ENCODE measurements at regions not wholly inside any gene's neighbourhood (a gene's known extent, or its start where the extent isn't known, plus 50 kb on each side); places are given as distances from the start of the nearest gene placed in this dataset.
"Not testable (repeated sequence)": the region's sequence is repeated elsewhere in the genome, so short reads cannot be mapped to it uniquely, and the experiment has no call there.

DNA sequence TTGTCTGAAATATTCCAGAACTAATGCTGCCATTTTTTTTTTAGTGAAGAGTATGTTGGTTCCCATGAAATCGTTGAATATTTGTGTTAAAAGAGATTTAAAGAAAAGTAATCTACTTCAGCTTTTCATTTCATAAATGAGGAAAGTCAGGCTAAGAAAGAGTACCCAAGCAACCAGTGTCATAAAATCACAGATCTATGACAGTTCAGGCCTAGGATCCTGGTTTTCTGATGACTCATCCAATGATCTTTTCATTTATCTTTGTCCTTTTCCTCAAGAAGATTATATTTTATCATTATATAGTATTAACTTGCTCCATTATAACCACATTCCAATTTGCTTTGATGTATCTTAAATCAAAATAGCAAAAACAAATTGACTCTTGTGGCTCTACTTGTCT lies 139.4 kb upstream of the HCCS start:
- ATAC-seq = no peak

DNA sequence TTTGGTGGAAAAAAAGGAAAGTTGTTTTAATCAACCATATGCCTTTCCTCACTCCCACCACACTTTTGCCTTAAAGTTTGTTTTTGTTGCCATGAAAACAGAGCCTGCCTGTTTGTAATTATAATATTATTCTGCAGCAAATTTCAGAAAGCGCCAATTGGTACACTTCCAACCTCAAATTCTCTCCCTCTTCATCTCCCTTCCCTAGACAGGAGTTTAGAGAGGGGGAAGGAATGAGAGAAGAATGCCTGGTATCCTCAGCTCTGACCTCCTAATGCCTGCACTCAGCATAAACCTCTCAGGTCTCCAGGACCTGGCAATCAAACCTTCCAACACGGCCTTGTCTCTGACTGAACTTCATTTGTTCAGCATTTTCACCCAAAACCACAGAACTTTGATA lies 138.4 kb upstream of the HCCS start:
- no peak for ATAC-seq

DNA sequence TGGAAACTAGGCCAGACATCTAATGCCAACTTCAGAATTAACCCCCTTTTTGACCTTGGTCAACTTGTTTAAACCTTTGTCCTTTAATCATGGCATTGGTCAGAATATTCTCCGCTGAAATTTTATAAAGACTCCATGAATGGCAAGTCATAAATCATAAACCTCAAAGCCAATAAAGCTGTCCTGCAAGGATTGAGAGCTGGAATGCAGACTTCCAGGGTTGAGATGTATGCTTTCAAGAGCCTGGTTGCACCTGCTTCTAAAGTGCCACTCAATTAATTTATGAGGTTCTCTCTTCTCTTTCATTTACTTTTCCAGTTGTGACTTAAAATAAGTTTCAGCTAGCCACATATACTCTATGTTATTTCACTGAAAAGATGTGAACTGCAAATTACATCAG lies 136.2 kb upstream of the HCCS start:
- ATAC-seq = no peak

DNA sequence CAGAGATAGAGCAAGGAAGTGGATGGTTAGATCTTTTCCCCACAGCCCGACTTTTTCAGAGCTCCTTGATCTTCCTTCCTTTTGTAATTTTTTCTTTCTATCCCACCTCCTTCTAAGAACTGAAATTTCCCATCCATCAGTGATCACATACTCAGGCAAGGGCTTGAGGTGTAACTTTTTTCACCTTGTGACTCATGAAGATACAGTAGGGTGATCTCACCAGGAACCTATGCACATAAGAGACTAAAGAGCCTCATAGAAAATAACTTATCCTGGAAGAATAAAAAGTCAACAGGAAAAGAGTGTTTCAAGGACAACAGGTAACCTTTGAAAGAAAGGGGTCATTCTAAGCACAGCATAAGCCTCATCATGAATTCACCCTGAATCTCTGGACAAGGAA lies 131.2 kb upstream of the HCCS start:
- no peak for ATAC-seq

DNA sequence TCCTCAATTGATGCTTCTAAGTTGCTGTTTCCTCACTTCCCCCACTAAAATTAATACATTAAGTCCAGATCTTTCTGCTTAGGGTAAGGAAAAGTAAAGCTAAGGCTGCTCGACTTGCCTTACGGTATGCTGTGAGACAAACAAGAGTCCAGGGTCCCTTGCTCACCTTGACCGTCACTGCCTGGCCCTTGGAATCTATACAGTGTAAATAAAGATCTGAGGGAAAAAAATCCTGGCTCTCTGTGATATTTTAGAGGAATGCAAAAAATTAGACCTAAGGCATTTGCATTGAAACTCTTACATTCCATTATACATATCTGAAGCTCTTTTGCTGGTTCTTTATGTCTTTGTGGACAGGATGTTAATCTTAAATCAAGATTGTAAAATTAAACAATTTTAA lies 129.6 kb upstream of the HCCS start:
- ATAC-seq = no peak

DNA sequence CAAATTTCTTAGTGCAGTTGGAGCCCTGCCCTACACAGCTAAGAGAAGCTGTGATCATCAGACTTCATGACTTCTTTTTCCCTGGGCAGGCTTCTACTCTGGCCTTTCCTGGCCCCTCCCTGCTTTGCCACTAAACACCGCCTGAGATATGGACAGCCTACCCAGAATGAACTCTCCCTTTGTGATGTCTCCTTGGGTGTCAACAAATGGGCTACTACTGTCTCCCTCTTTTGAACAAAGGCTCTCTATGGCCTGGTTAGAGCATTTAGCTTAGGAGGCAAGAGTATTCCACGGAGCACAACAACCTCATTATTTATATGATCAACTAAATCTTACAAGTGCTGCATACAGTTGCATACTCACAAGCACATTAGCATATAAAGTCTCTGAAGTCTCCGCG lies 127.6 kb upstream of the HCCS start:
- no peak for ATAC-seq

DNA sequence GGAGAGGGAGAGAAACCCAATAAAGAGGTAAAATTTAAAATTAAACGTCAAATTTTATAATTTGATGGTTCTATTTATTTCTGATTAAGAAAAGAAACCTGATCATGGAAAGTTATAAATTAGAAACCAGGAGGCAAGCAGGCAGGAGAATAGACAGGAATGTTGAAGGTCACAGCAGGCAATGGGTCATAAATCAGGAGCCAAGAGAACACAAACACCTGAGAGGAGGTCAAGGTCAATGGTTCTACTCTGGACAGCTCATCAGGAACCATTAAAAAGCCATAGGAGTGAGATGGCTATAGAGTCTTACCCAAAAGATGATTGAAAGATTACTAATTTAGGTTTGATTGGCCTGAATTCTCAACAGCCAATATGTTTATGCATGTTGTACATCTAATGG lies 126.9 kb upstream of the HCCS start:
- ATAC-seq = no peak

DNA sequence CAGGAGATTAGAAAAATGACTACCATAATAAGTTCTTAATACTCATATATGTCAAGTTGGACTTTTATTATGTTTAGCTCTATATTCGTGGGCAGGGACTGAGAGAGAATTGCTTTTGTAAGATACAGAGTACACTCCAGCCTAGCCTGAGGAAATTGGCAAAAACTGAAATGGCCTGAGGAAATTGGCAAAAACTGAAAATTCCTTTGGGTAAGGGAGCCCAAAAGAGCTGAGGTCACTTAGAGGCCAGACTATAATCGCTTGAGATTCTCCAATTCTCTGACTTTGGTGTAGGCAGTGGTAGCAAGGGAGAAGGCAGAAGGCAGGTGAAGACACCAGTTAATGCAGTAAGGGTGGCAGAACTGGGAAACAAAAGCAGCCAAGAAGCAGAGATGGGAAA lies 124.5 kb upstream of the HCCS start:
- no peak for ATAC-seq

DNA sequence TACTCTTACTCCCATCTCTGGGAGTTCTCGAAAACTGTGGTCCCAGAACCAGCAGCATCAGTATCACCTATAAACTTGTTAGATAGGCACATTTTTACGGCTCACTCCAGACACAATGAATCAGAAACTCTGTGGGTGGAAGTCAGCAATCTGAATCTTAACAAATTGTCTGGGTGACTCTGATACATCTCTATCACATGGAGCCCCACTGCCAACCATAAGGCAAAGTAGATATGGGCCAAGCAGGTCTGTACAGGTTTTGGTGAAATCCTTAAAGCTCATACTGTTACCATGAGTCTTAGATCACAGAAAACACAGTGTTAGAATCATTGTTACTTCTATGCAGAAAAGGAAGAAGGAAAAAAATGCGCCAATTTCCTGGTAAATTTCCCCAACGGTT lies 122.5 kb upstream of the HCCS start:
- peak; percentile 44 for ATAC-seq

DNA sequence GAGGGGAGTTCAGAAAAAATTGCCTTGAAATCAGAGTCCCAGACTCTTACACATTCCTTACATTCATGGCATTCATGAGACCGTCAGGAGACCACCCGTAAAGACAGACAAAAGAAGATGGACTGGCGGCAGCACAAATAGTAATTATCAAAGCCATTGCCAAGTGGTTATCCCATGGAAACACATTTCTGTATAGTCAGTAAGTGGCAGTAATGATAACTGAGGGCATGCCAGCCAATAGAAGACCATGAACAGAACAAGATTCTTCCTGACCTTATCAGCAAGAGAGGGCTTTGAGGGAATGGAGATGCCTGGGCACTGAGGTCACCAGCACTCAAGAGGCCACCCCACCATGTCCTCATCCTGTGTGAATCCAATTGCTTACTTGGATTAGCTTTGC lies 121.7 kb upstream of the HCCS start:
- no peak for ATAC-seq

DNA sequence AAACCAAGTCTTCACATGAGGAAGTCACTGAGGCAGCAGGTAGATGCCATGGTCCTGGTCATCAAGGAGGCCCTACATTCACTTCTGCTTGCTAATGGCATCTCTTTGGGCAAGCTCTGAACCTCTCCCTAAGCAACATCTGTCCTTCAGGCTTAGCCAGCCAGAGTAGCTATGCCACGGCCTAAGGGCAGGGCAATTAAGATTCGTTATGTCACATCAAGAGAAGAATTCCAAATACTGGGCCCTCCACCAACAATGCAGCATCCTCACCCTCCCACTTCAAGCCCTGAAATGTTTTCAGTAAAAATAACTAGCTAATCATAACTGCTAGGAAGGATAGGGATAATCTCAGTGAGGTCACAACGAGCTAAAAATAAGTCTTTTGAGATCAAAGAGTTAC lies 120.7 kb upstream of the HCCS start:
- no peak for ATAC-seq

DNA sequence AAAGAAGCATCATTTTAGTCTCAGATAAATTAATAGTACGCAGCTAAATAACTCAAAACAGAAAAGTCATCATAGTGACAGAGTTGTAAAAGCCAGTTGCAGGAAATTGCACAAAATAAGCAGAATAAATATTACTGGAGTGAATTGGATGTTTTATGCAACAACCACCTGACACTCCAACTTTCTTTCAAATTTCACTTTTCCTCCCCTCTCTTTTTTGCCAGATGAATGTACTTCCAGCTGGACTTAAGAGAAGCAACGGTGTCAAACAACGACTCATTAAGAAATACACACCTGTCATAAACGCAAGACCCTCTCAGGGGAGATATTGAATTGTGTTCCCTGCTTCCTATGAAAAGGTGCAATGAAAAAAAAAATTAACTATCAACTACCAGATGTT lies 120.2 kb upstream of the HCCS start:
- ATAC-seq = no peak

DNA sequence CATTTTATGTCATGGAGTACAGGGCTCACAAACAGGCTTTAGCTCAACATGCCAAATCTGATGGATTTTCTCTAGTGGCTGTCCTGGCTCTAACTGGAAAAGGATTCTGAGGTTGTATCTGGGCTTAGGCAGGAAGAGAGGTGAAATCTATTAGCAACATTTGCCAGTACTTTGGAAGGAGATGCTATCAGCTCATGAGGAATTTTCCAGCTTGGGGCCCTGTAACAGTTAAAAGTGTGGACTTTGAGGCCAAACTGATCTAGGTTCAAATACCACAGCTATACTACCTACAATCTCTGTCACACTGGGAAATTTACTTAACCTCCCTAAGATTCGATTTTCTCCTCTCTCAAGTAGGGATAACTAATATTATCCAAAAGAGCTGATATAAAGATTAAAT lies 119.0 kb upstream of the HCCS start:
- no peak for ATAC-seq

DNA sequence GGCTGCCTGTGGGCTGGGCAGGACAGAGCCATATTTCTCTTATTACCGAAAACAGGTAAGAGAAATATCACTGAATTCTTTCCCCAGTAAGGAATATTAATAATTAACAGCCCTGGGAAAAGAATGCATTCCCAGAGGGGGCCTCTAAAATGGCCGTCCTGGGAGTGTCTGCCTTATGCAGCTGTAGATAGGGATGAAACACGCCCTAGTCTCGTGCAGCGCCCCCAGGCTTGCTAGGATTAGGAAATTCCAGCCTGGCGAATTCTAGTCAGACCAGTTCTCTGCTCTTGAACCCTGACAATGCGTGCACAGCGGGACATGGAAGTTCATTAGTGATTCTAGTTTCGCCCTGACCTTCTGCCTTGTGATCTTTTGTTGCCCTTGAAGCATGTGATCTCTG lies 104.1 kb upstream of the HCCS start:
- not testable (repeated sequence) for ATAC-seq

DNA sequence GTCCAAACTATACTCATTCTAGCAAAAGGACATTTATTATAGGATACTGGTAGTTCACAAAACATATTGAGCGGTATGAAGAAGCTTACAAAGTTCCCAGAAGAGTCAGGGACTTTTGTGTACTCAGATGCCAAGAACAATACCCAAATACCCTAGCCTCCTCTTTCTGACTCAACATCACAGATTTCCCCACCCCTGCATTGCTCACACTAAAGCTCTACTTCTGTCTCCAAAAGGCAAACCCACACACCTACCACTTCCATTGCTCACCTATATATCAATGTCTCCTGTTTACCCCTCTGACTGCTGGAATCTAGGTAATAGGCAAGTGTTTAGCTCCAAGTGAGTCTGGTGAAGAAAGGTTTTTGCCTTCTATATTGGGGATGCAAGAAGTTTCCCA lies 100.7 kb upstream of the HCCS start:
- no peak for ATAC-seq

DNA sequence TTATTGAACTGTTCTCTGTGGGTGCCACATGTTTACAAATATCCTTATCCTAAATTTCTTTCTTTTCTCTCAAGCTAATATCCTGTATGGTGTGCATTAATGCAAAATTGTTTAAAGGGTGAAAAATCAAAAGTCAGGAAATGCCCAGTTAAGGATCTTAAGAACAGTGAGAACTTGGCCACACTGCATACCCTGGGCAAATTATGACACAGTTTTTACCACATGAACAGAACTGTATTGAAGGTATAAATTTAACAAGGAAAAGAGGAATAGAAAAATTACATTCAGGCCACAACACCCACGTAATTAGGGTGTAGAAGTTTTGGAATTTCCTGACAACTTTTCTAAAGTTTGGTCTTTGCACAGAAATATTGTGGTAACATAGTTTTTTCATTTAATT lies 94.4 kb upstream of the HCCS start:
- no peak for ATAC-seq

DNA sequence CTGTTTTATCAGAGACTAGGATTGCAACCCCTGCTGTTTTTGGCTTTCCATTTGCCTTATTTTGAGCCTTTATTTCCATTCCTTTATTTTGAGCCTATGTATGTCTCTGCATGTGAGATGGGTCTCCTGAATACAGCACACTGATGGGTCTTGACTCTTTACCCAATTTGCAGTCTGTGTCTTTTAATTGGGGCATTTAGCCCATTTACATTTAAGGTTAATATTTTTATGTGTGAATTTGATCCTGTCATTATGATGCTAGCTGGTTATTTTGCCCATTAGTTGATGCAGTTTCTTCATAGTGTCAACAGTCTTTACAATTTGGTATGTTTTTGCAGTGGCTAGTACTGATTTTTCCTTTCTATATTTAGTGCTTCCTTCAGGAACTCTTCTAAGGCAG lies 88.5 kb upstream of the HCCS start:
- ATAC-seq = not testable (repeated sequence)

DNA sequence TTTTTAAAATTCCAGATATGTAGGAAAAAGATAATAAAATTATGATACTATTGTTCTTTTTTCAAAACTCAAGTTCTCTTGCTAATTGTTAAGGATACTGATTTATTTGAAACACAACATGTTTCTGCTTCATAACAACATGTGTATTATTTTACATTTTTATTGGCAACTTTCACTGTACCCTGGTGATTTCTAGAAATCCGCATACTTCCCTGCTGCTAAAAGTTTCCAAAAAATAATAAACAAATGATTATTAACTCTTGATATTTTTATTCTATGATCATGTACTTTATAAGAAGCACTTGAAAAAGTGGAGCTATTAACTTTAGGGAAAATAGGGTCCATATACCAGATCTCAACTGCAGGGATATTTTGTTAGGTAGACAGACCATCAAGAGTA lies 71.2 kb upstream of the HCCS start:
- no peak for ATAC-seq

DNA sequence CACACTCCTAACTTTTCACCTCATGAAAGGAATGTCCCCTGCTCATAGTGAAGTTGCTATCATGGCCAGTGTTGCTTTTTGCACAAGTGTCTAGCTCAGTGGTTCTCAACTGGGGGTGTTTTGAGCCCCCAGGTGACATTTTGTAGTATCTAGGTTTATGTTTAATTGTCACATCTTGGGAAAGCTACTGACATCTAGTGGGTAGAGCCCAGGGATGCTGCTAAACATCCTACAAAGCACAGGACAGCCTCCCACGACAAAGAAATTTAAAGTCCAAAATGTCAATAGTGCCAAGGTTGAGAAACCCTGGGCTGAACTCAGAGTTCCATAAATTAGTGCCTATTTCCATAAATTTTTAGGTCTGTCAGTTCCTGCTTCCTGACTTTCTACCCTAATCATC lies 70.7 kb upstream of the HCCS start:
- no peak for ATAC-seq

DNA sequence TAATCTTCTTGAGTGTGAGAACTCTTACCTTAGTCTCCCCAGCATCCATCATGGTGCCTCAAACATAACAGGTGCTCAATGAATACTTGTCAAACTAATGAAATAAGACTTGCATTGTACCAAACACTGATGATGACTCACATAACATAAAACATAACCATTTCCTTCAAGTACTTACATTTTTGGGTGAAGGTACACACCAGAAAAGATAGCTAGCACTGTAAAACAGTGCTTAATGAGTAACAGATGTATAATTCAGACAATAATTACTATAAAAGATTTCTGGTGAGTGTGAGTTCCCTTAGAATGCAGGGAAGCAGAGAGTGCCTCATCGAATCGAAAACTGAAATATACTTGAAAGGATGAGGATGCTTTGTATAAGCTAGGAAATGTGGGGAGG lies 70.1 kb upstream of the HCCS start:
- no peak for ATAC-seq

DNA sequence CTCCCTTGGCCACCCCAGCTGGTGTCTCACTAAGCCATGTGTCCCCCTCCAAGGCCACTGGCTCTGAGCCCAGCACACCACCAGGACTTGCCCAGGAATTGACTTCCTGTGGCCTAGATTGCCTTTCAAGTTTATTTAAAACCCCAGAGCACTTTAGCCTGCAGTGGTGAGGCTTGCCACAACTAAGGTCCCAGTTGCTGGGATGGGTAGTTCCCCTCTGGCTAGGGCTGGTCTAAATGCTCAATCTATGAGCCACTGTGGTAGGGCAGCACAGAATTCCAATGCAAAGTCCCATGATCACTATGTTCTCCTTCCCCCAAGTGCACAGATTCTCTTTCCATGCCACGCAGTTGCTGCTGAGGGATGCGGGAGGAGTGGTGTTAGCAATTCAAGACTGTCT lies 61.1 kb upstream of the HCCS start:
- no peak for ATAC-seq

DNA sequence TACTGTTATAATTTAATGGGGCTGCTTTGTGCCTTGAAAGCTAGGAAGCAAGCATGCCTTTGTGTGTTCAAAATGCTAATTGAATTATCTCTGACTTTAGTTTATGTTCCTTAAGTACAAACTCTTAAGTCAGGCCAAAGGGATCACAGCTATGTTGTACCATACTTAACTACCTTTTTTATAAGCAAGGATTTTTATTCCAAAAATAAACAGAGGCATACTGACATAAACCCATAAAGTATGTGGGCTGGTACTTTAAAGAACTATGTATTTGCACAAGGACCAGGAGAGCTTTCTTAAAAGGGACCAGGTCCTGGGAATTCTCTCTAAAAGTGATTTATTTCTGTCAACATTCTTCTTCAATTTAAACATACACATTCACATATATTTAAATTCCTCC lies 57.8 kb upstream of the HCCS start:
- ATAC-seq = no peak

DNA sequence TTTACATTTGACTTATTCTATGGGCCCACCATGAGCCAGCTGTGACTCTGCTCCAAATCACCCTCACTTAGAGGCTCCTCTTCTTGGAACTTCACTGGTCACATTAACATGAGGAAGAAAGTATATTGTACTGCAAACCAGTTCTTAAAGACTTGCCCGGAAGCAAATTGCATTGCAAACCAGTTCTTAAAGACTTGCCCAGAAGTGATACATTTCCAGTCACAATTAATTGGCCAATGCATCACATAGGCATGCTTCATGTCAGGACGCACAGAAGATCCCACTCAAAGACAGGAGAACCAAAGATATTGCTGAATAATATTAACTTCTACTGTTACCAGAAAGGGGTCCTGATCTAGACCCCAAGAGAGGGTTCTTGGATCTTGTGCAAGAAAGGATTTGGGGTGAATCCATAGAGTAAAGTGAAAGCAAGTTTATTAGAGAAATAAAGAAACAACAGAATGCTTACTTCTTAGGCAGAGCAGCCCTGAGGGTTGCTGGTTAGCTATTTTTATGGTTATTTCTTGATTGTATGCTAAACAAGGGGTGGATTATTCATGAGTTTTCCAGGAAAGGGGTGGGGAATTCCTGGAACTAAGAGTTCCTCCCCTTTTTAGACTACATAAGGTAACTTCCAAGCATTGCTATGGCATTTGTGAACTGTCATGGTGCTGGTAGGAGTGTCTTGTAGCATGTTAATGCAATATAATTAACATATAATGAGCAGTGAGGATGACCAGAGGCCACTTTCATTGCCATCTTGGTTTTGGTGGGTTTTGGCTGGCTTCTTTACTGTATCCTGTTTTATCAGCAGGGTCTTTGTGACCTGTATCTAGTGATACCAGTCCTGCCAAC lies 54.6 kb upstream of the HCCS start:
- ATAC-seq = no peak

DNA sequence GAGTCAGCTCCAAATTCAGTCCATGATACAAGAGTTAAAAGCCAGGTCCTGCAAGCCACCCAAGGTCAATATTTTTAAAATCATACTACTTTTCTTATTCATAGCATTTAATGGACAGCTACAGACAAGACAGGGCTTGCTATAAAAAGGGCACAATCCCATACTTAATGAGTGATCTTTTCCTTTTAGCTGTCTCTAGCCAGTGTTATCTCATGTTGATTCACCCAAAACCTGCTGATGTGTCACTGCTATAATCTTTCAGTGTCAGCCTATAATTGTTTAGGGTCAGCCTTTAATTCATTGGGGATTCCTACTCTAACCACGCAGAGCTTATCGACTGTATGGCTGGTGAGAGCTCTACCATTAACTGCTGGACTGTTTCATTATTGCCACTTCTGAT lies 51.2 kb upstream of the HCCS start:
- ATAC-seq = peak; percentile 29

Data from esophagus mucosa (tissue), 1 donor.